ENCODE measurements at regions not wholly inside any gene's neighbourhood (a gene's known extent, or its start where the extent isn't known, plus 50 kb on each side); places are given as distances from the start of the nearest gene placed in this dataset.

DNA sequence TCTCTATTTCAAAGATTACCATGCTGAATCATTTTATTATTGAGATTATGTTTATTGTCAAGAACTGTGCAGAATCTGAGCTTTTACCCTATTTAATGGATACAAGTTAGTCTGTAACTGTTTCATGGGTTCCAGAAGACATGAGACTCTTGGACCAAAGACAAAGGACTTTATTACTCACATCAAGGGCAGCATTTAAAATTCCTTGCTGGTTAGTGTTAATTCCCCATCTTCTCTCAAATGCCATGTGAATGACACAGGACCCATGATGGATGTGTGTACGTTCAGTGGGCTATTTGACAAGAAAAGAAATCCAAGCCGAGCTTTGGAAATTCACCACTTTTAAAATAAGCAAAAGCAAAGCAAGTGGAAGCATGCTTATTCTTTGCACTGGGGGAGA is 139.9 kb downstream of the PCDH20 start:
- Mint-ChIP-seq H3K9me3 (peaks cover 39% of the 10 kb centered on the region), H3K27ac (no peak overlapping the region), H3K36me3 (peaks cover 14% of the 10 kb centered on the region), H3K4me1 (no peaks in the 10 kb centered on the region), H3K4me3 (no peak overlapping the region), H3K27me3 (ENCODE audit: low read depth) (no peaks in the 10 kb centered on the region)
- TF ChIP-seq, protein P1, sequence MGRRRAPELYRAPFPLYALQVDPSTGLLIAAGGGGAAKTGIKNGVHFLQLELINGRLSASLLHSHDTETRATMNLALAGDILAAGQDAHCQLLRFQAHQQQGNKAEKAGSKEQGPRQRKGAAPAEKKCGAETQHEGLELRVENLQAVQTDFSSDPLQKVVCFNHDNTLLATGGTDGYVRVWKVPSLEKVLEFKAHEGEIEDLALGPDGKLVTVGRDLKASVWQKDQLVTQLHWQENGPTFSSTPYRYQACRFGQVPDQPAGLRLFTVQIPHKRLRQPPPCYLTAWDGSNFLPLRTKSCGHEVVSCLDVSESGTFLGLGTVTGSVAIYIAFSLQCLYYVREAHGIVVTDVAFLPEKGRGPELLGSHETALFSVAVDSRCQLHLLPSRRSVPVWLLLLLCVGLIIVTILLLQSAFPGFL (CRISPR knock-in tag; IDR thresholded peaks at IDR 0.05; ENCODE audit: borderline replicate concordance): no peak
- TF ChIP-seq OVOL2 (CRISPR knock-in tag; IDR thresholded peaks at IDR 0.05; ENCODE audit: borderline replicate concordance) (no peak), ZNF232 (CRISPR knock-in tag; IDR thresholded peaks at IDR 0.05) (no peak), ZNF121 (CRISPR knock-in tag; IDR thresholded peaks at IDR 0.05) (no peak), NFE2L1 (CRISPR knock-in tag; IDR thresholded peaks at IDR 0.05) (no peak), TP53 (CRISPR knock-in tag; IDR thresholded peaks at IDR 0.05) (no peak)
- TF ChIP-seq, protein P2, sequence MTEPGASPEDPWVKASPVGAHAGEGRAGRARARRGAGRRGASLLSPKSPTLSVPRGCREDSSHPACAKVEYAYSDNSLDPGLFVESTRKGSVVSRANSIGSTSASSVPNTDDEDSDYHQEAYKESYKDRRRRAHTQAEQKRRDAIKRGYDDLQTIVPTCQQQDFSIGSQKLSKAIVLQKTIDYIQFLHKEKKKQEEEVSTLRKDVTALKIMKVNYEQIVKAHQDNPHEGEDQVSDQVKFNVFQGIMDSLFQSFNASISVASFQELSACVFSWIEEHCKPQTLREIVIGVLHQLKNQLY (CRISPR knock-in tag; IDR thresholded peaks at IDR 0.05): no peak
- TF ChIP-seq, protein P3, sequence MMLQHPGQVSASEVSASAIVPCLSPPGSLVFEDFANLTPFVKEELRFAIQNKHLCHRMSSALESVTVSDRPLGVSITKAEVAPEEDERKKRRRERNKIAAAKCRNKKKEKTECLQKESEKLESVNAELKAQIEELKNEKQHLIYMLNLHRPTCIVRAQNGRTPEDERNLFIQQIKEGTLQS (CRISPR knock-in tag; conservative IDR thresholded peaks at IDR 0.05): no peak
- TF ChIP-seq, protein P4, sequence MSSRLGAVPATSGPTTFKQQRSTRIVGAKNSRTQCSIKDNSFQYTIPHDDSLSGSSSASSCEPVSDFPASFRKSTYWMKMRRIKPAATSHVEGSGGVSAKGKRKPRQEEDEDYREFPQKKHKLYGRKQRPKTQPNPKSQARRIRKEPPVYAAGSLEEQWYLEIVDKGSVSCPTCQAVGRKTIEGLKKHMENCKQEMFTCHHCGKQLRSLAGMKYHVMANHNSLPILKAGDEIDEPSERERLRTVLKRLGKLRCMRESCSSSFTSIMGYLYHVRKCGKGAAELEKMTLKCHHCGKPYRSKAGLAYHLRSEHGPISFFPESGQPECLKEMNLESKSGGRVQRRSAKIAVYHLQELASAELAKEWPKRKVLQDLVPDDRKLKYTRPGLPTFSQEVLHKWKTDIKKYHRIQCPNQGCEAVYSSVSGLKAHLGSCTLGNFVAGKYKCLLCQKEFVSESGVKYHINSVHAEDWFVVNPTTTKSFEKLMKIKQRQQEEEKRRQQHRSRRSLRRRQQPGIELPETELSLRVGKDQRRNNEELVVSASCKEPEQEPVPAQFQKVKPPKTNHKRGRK (CRISPR knock-in tag; IDR thresholded peaks at IDR 0.05; ENCODE audit: borderline replicate concordance): no peak
- CTCF ChIA-PET: interaction anchor here (1.0 kb wide), 1 partner anchor 10 kb away, joined by 3 read pairs; no protein-coding TSS in a partner anchor
- DNase-seq (ENCODE audit: low spot score) (no peak), ATAC-seq (no peak)
- POLR2A ChIA-PET: no interaction called here

DNA sequence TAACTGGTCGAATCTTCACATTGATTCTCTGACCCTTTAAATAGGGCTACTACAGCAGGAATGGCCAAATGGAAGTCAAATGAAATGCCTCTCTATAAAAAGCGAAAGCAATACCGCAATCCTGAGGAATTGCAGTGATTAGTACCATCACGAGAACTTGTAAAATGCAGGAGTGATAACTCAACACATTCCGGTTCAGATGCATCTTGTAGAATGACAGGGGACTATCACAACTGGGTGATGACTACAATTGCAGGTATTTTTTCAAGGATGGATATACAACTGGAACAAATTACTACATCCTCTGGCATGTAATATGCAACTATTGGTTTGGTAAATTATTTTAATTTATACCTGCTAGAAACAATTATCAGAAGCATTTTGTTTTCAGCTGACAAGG is 140.4 kb downstream of the PCDH20 start:
- POLR2A ChIA-PET: no interaction called here
- Mint-ChIP-seq H3K27me3 (ENCODE audit: low read depth) (no peaks in the 10 kb centered on the region), H3K9me3 (peaks cover 39% of the 10 kb centered on the region), H3K36me3 (peaks cover 14% of the 10 kb centered on the region), H3K4me3 (no peak overlapping the region), H3K4me1 (no peaks in the 10 kb centered on the region), H3K27ac (no peak overlapping the region)
- no peak for DNase-seq (ENCODE audit: low spot score)
- ATAC-seq: no peak
- CTCF ChIA-PET: no interaction called here
- TF ChIP-seq KAT7 (CRISPR knock-in tag; IDR thresholded peaks at IDR 0.05; ENCODE audit: borderline replicate concordance) (no peak), CREB1 (CRISPR knock-in tag; IDR thresholded peaks at IDR 0.05) (no peak), ZNF396 (CRISPR knock-in tag; IDR thresholded peaks at IDR 0.05; ENCODE audit: borderline replicate concordance) (no peak)
- TF ChIP-seq, protein P5, sequence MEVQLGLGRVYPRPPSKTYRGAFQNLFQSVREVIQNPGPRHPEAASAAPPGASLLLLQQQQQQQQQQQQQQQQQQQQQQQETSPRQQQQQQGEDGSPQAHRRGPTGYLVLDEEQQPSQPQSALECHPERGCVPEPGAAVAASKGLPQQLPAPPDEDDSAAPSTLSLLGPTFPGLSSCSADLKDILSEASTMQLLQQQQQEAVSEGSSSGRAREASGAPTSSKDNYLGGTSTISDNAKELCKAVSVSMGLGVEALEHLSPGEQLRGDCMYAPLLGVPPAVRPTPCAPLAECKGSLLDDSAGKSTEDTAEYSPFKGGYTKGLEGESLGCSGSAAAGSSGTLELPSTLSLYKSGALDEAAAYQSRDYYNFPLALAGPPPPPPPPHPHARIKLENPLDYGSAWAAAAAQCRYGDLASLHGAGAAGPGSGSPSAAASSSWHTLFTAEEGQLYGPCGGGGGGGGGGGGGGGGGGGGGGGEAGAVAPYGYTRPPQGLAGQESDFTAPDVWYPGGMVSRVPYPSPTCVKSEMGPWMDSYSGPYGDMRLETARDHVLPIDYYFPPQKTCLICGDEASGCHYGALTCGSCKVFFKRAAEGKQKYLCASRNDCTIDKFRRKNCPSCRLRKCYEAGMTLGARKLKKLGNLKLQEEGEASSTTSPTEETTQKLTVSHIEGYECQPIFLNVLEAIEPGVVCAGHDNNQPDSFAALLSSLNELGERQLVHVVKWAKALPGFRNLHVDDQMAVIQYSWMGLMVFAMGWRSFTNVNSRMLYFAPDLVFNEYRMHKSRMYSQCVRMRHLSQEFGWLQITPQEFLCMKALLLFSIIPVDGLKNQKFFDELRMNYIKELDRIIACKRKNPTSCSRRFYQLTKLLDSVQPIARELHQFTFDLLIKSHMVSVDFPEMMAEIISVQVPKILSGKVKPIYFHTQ (CRISPR knock-in tag; IDR thresholded peaks at IDR 0.05): no peak
- TF ChIP-seq, protein P6, sequence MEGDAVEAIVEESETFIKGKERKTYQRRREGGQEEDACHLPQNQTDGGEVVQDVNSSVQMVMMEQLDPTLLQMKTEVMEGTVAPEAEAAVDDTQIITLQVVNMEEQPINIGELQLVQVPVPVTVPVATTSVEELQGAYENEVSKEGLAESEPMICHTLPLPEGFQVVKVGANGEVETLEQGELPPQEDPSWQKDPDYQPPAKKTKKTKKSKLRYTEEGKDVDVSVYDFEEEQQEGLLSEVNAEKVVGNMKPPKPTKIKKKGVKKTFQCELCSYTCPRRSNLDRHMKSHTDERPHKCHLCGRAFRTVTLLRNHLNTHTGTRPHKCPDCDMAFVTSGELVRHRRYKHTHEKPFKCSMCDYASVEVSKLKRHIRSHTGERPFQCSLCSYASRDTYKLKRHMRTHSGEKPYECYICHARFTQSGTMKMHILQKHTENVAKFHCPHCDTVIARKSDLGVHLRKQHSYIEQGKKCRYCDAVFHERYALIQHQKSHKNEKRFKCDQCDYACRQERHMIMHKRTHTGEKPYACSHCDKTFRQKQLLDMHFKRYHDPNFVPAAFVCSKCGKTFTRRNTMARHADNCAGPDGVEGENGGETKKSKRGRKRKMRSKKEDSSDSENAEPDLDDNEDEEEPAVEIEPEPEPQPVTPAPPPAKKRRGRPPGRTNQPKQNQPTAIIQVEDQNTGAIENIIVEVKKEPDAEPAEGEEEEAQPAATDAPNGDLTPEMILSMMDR (IDR thresholded peaks at IDR 0.05): no peak
- TF ChIP-seq, protein P7, sequence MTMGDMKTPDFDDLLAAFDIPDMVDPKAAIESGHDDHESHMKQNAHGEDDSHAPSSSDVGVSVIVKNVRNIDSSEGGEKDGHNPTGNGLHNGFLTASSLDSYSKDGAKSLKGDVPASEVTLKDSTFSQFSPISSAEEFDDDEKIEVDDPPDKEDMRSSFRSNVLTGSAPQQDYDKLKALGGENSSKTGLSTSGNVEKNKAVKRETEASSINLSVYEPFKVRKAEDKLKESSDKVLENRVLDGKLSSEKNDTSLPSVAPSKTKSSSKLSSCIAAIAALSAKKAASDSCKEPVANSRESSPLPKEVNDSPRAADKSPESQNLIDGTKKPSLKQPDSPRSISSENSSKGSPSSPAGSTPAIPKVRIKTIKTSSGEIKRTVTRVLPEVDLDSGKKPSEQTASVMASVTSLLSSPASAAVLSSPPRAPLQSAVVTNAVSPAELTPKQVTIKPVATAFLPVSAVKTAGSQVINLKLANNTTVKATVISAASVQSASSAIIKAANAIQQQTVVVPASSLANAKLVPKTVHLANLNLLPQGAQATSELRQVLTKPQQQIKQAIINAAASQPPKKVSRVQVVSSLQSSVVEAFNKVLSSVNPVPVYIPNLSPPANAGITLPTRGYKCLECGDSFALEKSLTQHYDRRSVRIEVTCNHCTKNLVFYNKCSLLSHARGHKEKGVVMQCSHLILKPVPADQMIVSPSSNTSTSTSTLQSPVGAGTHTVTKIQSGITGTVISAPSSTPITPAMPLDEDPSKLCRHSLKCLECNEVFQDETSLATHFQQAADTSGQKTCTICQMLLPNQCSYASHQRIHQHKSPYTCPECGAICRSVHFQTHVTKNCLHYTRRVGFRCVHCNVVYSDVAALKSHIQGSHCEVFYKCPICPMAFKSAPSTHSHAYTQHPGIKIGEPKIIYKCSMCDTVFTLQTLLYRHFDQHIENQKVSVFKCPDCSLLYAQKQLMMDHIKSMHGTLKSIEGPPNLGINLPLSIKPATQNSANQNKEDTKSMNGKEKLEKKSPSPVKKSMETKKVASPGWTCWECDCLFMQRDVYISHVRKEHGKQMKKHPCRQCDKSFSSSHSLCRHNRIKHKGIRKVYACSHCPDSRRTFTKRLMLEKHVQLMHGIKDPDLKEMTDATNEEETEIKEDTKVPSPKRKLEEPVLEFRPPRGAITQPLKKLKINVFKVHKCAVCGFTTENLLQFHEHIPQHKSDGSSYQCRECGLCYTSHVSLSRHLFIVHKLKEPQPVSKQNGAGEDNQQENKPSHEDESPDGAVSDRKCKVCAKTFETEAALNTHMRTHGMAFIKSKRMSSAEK (CRISPR knock-in tag; IDR thresholded peaks at IDR 0.05; ENCODE audit: borderline replicate concordance): no peak
- TF ChIP-seq, protein P8, sequence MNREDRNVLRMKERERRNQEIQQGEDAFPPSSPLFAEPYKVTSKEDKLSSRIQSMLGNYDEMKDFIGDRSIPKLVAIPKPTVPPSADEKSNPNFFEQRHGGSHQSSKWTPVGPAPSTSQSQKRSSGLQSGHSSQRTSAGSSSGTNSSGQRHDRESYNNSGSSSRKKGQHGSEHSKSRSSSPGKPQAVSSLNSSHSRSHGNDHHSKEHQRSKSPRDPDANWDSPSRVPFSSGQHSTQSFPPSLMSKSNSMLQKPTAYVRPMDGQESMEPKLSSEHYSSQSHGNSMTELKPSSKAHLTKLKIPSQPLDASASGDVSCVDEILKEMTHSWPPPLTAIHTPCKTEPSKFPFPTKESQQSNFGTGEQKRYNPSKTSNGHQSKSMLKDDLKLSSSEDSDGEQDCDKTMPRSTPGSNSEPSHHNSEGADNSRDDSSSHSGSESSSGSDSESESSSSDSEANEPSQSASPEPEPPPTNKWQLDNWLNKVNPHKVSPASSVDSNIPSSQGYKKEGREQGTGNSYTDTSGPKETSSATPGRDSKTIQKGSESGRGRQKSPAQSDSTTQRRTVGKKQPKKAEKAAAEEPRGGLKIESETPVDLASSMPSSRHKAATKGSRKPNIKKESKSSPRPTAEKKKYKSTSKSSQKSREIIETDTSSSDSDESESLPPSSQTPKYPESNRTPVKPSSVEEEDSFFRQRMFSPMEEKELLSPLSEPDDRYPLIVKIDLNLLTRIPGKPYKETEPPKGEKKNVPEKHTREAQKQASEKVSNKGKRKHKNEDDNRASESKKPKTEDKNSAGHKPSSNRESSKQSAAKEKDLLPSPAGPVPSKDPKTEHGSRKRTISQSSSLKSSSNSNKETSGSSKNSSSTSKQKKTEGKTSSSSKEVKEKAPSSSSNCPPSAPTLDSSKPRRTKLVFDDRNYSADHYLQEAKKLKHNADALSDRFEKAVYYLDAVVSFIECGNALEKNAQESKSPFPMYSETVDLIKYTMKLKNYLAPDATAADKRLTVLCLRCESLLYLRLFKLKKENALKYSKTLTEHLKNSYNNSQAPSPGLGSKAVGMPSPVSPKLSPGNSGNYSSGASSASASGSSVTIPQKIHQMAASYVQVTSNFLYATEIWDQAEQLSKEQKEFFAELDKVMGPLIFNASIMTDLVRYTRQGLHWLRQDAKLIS (CRISPR knock-in tag; IDR thresholded peaks at IDR 0.05; ENCODE audit: borderline replicate concordance): no peak
- TF ChIP-seq, protein P9, sequence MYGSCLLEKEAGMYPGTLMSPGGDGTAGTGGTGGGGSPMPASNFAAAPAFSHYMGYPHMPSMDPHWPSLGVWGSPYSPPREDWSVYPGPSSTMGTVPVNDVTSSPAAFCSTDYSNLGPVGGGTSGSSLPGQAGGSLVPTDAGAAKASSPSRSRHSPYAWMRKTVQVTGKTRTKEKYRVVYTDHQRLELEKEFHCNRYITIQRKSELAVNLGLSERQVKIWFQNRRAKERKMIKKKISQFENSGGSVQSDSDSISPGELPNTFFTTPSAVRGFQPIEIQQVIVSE (CRISPR knock-in tag; IDR thresholded peaks at IDR 0.05; ENCODE audit: borderline replicate concordance): no peak

Measured in WTC11 (cell line).